GM18499 (cell line): ENCODE measurements at regions not wholly inside any gene's neighbourhood (a gene's known extent, or its start where the extent isn't known, plus 50 kb on each side); places are given as distances from the start of the nearest gene placed in this dataset.

Source experiments
- ATAC-seq: cut with Tn5 transposase; IDR thresholded peaks from one replicate; pipeline ENCODE4 v1.9.1; 2021; ENCODE audit warnings: moderate number of reproducible peaks; ENCODE audit not compliant: insufficient read depth, unreplicated experiment

DNA sequence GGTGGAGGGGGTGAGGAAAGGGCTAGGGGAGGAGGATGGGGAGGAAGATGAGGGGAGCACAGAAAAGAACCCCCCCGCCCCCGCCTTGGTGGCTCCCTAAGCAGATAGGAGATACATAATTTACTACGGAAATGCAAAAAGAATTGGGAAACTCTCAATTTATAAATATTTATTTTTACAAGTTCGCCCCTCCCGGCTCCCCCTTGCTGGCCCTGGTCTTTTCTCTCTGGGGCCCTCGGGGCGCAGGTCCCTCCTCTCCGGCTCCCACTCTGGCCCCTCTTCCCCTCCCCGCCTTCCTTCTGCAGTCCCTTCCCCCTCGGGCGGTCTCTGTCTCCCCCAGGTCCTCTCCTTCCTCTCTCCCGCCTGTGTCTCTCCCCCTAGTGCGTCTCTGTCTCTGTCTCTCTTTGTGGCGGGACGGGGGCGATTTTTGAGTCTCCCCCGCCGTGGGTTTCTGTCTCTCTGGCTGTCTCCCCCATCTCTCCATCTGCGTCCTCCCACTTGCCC is 173.6 kb upstream of the IER5L start:
- ATAC-seq, result no peak

DNA sequence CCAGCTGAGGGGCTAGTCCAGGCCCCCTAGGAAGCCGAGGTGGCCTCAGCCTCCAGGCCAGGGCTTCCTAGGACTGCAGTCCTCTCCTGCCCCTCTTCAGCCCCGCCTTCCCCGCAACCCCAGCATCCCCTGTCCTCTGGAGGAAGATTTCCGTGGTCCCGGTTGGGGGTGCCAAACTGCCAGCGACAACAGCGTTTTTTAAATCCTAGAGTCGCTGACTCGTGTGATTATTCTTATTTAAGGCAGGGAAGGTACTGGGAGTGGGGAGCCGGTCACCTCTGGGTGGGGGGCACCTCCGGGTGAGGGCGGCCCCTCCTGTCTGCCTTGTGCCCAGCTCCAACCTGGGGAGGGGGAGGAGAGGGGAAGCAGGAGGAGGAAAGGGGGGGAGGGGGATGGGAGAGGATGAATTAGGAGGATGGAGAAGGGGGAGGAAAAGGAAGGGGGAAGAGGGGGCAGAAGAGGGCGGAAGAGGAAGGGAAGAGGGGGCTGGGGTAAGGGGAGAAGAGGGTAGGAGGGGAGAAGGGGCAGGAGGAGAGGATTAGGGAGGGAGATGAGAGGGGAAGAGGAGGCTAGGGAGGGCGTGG is 173.1 kb upstream of the IER5L start:
- ATAC-seq, result no peak

DNA sequence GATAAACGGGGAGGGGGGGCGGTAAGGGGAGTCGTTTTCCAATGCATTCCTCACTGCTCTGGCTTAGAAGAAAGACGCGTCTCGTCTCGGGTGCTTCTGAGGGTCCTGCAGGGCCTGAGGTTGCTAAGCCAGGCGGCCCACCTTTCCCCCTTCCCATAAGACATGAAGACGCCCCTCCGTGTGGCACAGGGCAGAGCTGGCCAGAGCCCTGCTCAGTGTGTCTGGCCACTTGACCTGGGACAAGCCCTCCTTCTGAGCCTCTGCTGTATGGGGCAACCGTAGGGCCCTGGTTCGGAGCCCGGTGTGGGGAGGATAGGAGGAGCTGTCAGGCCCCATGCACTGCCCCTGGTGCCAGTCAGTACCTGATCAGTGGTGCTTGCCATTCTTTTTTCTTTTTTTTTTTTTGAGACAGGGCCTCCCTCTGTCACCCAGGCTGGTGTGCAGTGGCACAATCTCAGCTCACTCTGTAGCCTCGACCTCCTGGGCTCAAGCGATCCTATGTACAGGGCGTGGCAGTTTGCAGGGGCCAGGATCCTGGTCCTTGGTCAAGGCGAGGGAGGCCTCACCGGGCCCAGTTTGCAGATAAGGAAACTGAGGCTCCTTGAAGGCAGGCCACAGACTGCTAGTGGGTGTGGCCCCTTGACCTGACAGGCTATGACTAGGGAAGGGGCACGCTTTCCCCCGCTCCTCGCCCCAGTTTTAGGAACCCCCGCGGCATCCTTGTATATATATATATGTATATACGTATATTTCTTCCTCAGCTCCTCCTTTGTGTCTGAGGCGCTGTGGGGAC is 172.3 kb upstream of the IER5L start:
- ATAC-seq, result no peak

DNA sequence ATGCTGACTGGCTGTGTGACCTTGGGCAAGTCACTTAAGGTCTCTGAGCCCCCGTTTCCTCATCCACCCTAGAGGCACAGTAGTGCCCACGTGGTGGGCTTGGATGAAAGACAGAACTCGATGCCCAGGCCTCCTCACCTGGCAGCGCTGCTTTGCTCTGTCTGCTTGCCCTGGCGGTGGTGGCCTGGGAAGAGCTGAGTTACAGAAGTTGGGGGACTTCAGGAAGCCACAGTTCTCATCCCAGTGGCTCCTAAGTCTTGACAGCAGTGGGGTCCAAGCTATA is 171.5 kb upstream of the IER5L start:
- no peak for ATAC-seq

DNA sequence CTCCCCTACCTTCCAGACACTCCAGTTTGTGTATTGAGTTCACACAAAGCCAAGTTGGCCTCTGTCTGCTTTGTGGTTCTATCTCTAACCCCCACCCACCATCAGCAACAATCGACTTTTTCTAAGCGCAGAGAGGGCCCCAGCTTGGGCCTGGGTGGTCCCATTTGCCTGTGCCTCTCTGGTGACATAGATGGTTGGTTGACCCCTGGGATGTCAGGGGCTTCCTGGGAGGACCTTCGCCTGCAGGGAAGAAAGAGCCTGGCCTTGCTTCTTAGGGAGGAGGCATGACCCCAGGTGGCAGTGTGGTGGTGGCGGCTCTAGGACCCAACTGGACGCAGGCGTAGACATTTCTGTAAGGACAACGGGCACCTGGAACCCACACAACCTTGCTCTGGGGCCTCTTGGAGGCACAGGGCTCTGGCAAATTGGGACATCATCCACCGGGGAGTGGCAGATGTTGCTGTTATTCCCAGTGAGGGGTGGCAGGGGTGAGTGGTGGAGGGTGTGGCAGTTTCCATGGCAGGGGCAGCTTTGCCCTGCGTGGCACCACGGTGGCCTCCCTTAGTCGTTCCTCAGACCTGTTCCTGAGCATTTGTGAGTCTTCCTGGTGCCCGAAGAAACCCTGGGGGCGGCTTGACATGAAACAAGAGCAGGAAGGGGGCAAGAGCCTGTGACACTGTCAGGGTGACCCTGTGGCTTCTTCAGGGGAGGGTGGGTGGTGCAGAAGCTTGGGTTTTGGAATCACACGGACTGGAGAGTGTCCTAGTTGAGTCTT is 171.0 kb upstream of the IER5L start:
- no peak for ATAC-seq

DNA sequence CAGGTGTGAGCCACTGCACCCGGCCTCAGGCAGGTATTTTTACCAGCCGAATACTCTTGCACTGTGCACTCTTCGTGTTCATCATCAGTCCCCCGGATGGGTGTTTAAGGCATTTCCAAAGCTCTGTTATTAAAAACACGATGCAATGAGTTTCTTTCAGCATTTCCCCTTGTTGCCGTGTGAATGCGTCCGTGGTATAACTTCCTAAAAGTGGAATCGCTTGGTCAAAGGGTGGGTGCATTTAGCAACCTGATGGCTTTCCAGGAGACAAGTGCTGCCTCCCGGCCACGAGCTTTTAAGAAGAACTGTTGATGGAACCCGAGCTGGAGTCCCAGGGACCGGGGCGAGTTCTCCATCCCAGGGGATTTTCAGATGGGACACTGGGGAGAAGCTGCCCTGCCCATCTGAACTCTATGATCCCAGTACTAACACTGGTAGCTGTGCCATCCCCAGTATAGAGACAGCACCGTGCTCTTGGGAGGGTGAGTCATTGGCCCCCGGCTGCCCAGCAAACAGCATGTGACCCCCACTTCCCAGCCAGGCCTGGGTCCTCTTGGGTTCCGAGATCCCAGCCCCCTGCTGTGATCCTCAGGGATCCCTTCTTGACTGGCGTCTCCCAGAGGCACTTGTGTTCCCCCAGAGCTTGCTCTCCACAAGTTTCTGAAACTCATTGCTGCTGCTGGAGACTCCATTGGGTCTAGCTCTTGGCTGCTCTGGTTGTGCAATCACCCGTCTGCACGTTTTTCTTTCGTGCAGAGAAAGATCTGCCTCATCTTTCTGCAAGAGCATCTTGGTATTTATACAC is 169.5 kb upstream of the IER5L start:
- ATAC-seq, result no peak

DNA sequence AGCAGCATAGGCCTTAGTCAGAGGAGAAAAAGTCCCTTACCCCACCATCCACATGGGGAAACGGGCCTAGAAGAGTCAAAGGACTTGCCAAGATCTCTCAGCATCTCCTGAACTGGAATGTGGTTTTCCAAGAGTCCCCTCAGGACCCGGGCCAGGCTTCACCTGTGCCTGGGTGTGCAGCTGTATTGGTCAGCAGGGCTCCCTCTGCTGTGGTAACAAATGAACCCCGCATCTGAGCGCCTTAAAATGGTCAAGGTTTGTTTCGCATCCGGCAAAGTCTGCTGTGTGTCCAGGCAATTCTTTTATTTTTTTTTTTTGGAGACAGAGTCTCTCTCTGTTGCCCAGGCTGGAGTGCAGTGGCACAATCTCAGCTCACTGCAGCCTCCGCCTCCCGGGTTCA is 168.0 kb upstream of the IER5L start:
- ATAC-seq, result no peak

DNA sequence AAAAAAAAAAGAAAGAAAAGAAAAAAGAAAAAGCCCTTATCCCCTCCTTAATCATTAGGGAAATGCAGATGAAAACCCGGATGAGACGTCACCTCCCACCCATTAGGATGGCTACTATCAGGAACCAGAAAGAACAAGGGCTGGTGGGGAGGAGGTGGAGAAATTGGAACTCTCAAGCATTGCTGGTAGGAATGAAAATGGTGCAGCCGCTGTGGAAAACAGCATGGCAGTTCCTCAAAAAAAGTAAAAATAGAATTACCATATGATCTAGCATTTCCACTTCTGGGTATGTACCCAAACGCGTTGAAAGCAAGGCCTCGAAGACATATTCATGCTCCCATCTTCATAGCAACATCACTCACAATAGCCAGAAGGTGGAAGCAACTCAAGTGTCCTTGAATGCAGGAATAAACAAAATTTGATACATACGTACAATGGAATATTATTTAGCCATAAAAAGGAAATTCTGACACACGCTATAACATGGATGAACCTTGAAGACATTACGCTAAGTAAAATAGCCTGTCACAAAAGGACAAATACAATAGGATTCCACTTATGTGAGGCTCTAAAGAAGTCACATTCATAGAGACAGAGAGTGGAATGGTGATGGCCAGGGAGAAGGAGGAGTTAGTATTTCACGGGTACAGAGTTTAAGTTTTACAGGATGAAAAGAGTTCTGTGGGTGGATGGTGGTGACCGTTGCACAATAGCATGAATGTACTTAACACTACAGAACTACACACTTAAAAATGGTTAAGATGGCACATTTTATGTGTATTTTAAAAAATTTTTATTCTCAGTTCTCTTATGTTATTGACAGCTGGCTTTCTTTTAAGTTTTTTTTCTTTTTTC is 166.8 kb upstream of the IER5L start:
- no peak for ATAC-seq

DNA sequence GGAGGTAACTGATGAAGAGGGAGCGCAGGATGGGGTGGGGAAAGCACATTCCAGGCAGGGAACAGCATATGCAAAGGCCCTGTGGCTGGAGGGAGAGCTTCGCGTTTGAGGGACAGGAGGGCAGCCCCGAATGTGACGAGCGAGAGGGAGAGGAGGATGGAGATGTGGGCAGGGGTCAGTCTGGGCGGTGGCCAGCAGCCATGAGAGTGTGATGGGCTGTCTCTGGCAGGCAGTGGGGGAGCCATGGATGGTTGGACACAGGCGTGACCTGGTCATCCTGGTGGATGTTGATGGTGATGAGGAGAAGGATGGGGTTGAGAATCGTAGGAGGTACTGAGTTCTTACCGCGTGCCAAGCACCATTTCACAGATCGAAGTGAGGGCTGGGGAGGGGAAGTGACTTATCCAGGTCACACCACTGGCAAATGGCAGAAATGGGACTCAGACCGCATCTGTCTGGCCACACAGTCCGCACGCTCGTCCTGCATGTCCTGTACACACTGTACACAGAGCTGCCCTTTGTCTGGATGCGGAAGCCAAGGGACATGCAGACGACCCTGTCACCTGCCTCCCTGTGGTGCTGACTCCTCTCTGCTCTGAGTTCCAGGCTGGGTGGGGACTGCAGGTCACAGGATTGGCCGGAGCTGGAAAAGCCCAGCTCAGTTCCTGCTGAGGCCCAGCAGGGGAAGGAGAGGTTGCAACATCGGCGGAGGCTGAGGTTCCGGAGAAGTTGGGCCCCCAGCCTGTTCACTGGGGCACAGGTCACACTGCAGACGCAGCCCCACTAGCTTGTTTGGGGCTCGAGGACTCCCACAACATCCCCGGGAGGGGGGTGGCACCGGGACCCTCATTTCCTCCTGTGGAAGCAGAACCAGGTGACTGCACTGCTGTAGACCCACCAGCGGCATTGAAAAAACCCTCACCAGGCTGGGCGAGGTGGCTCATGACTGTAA is 165.6 kb upstream of the IER5L start:
- ATAC-seq, result no peak

DNA sequence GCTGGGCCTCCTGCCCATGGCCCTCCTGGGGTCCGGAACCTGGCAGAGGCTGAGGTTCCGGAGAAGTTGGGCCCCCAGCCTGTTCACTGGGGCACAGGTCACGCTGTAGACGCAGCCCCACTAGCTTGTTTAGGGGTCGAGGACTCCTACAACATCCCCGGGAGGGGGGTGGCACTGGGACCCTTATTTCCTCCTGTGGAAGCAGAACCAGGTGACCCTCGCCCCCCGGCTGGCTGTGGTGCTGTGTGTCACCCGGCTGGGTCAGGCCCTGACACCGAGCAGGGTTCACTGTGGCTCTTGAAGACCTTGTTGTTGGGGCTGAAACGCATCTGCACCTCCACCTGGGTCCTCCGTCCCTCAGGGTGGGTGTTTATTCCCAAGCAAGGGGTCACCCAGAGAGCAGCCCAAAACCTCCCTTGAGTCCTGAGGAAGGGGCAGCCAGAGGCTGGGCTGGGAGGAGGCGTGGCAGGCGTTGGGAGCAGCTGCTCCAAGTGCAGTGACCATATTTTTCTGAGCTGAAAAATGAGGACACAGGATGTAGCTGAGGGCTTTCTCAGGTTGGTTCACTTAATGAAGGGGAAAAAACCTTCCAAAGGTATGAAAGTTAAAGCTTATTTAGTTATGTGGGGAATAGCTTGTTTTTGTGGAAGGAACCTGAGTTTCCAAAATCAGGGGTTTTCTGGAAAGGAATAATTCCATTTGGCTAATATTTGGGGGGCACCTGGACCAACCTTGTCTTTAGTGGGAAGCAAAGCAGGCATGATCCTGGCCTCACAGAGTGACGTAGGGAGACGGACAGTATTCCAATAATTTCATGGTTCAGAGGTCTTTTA is 164.7 kb upstream of the IER5L start:
- no peak for ATAC-seq

DNA sequence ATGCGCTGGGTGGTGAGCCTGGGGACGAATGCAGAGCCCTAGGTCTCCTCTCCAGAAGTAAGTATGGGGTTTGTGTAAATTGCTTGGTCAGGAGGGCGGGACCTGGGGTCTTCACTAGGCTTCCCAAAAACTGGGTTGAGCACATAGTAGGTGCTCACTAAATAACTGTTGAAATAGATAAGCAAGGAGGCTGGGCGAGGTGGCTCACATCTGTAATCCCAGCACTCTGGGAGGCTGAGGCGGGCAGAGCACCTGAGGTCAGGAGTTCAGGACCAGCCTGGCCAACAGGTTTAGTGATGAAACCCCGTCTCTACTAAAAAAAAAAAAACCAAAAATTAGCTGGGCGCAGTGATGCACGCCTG is 163.9 kb upstream of the IER5L start:
- ATAC-seq, result no peak

DNA sequence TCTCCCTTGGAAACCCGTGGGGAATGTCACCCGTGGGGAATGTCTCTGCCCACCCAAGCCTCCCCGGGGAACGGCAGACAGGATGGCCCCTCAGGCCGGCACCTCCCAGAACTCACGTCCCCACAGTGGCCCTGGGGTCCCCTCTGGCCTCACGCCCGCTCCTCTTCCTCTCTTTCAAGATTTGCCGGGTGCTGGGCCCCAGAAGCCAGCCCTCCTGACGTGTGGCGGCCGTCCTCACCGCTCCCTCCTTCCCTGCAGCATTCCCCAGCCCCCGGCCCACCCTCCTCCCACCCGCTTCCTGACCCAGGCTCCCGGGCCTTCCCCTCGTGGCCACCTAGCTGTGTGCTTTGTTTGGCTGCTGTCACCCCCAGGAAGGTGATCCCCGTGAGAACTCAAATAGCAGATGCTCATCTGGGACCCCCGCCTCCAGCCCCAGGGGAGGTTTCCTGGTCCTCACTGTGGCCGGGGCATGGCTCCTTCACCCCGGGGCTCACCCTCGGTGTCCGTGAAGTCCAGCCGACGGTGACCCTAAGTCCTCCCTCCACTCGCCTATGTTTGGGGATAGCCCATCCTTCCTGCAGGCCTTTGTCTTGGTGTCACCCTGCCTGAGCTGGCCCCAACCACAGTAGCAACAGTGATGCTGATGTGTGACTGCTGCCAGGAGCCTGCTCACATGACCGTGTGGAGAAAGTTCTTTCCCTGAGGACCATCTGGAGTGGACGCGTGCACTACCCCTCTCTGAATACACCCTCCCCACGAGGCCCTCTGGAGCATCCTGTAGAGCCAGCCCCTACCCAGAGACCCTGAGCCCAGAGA is 163.3 kb upstream of the IER5L start:
- ATAC-seq, result no peak

DNA sequence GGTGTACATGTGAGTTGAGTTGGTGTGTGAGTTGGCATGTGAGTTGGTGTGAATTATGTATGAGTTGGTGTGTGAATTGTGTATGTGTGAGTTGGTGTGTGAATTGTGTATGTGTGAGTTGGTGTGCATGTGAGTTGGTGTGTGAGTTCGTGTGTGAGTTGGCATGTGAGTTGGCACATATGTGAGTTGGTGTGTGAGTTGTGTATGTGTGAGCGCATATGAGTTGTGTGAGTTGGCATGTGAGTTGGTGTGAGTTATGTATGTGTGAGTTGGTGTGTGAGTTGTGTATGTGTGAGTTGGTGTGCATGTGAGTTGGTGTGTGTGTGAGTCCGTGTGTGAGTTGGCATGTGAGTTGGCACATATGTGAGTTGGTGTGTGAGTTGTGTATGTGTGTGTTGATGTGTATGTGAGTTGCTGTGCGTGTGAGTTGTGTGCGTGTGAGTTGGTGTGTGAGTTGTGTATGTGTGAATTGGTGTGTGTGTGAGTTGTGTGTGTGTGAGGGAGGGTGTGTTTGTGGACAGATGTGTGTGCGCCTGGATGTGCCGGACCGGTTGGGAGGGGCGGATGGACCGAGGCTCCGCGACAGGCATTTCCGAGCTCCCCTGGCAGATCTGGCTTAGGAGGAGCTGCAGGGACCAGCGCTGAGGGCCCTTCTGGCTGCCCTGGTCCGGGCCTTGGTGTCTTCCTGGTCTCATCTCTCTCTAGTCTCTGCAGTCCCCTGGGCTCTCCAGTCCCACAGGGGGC is 162.5 kb upstream of the IER5L start:
- no peak for ATAC-seq

DNA sequence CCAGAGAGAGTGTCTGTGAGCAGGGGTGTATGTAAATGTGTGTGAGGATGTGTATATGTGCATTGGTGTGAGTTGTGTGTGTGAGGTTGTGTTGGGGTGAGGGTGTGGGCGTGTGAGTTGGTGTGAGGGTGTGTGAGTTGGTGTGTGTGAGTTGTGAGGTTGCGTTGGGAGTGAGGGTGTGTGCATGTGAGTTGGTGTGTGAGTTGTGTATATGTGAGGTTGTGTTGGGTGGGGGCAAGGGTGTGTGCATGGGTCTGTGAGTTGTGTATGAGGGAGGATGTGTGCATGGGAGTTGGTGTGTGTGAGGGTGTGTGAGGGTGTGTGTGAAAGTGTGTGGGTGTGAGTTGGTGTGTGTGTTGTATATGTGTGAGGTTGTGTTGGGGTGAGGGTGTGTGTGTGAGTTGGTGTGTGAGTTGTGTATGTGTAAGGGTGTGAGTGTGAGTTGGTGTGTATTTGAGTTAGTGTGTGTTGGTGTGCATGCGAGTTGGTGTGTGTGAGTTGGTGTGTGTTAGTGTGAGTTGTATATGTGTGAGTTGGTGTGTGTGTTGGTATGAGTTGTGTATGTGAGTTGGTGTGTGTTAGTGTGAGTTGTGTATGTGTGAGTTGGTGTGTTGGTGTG is 161.6 kb upstream of the IER5L start:
- no peak for ATAC-seq

DNA sequence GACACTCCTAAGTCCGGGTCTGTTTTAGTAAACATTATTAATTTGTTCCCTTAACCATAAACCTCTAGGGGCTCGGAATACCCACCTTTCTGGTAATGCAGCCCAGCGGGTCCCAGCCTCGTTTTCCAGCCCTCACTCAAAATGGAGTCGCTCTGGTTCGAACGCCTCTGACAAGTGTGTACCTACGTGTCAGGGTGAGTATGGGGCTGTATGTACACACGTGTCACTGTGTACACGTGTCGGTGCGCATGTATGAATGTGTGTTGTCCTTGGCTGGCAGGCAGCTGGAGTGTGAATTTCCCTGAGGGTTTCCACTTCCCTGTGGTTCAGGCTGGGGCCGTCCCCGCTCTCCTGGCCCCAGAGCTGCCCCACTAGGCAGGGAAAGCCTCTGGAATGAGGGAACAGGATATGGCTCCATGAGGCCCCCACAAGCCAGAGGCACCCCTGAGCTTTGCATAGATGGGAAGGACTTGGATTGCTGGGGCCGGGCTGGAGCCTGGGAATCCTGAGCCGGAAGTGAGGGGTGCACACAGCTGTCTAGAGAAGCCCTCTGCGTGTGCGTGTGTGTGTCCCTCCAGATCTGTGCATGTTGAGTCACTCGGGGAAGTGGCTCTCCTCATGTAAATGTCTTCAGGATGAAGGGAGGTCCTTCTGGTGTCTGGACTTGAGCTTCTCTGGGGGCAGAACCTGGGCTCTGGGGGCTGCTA is 160.8 kb upstream of the IER5L start:
- ATAC-seq, result no peak
